Endodermal cell (in vitro differentiated cells): ENCODE measurements at regions not wholly inside any gene's neighbourhood (a gene's known extent, or its start where the extent isn't known, plus 50 kb on each side); places are given as distances from the start of the nearest gene placed in this dataset.
"Not testable (repeated sequence)": the region's sequence is repeated elsewhere in the genome, so short reads cannot be mapped to it uniquely, and the experiment has no call there.

Experiments used
- DNase-seq: peaks from one replicate; pipeline ENCODE4 v3.0.0-alpha.2; 2017
- H3K27ac ChIP-seq: 2 replicates; pipeline ENCODE4 v1.5.1; 2013; ENCODE audit warnings: mild to moderate bottlenecking, low read depth, low read length, moderate library complexity
- H3K27me3 ChIP-seq: 2 replicates; pipeline ENCODE4 v1.6.1; 2013; ENCODE audit warnings: mild to moderate bottlenecking, low read length, moderate library complexity; ENCODE audit not compliant: insufficient read depth, control insufficient read depth, poor library complexity, severe bottlenecking
- H3K36me3 ChIP-seq: 2 replicates; pipeline ENCODE4 v1.7.0; 2013; ENCODE audit warnings: mild to moderate bottlenecking, low read length, moderate library complexity; ENCODE audit not compliant: control insufficient read depth, insufficient read depth
- H3K4me1 ChIP-seq: one replicate; pipeline ENCODE4 v1.7.0; 2013; ENCODE audit warnings: low read length; ENCODE audit not compliant: control insufficient read depth, insufficient read depth
- H3K4me3 ChIP-seq: 2 replicates; pipeline ENCODE4 v1.5.1; 2013; ENCODE audit warnings: mild to moderate bottlenecking, low read length, moderate library complexity
- H3K9ac ChIP-seq: 2 replicates; pipeline ENCODE4 v1.6.1; 2013; ENCODE audit warnings: mild to moderate bottlenecking, low read length, moderate library complexity; ENCODE audit not compliant: poor library complexity, severe bottlenecking; ENCODE audit errors: extremely low read depth
- H3K9me3 ChIP-seq: 2 replicates; pipeline ENCODE4 v1.6.1; 2013; ENCODE audit warnings: mild to moderate bottlenecking, low read length, moderate library complexity; ENCODE audit not compliant: control insufficient read depth
- H3K27ac Mint-ChIP-seq: 2 replicates; pipeline ENCODE4 v1.8.0; 2020; ENCODE audit warnings: mixed read lengths
- H3K27me3 Mint-ChIP-seq: 2 replicates; pipeline ENCODE4 v1.8.0; 2021; ENCODE audit warnings: mild to moderate bottlenecking, mixed read lengths; ENCODE audit not compliant: insufficient read depth
- H3K36me3 Mint-ChIP-seq: 2 replicates; pipeline ENCODE4 v1.8.0; 2020; ENCODE audit warnings: low read depth, mixed read lengths
- H3K4me1 Mint-ChIP-seq: 2 replicates; pipeline ENCODE4 v1.8.0; 2020; ENCODE audit warnings: mixed read lengths
- H3K4me3 Mint-ChIP-seq: 2 replicates; pipeline ENCODE4 v1.8.0; 2020; ENCODE audit warnings: mild to moderate bottlenecking, moderate library complexity, mixed read lengths
- H3K9me3 Mint-ChIP-seq: 2 replicates; pipeline ENCODE4 v1.8.0; 2020; ENCODE audit warnings: mild to moderate bottlenecking, mixed read lengths
- WGBS, 2 experiments: methylation state at CpG; one replicate each; pipeline versions ENCODE4 v1.1.5 to v1.1.7; 2013; ENCODE audit warnings: missing lambda C conversion rate in 2 of 2, mixed read lengths in 1 of 2; ENCODE audit not compliant: insufficient coverage in 1 of 2, insufficient read length in 1 of 2; 5-methylcytosine and 5-hydroxymethylcytosine counted together
- TF ChIP-seq, protein P1 (sequence below): fragments of 200-600 bp; sonication (generic); conservative IDR thresholded peaks from 2 replicates; pipeline ENCODE4 v1.5.0; 2021; ENCODE audit warnings: antibody characterized with exemption, mild to moderate bottlenecking

DNA sequence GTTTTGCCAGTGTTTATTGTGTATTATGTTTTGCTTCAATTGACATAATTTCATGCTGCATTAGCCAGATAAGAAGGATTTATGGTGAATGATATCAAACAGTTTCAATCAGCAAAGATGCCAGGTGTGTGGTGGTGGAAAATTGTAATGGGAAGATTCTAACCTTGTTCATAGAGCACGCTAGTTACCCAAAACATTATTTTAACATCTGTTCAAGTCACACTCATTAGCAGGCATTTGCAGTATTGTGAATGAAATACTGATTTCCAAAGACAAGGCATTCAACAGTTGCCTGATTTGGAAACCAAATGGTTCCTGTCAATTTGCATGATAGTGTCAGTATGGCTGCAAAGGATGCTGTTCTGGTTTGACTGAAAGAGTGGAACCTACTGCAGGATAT, 129.7 kb downstream of the EPC1 start:
- Mint-ChIP-seq H3K27ac (no peak overlapping the region), H3K27me3 (peaks cover 2% of the 10 kb centered on the region), H3K36me3 (peaks cover 8% of the 10 kb centered on the region), H3K4me1 (no peaks in the 10 kb centered on the region), H3K4me3 (no peak overlapping the region), H3K9me3 (peaks cover 31% of the 10 kb centered on the region)
- TF ChIP-seq, protein P1, sequence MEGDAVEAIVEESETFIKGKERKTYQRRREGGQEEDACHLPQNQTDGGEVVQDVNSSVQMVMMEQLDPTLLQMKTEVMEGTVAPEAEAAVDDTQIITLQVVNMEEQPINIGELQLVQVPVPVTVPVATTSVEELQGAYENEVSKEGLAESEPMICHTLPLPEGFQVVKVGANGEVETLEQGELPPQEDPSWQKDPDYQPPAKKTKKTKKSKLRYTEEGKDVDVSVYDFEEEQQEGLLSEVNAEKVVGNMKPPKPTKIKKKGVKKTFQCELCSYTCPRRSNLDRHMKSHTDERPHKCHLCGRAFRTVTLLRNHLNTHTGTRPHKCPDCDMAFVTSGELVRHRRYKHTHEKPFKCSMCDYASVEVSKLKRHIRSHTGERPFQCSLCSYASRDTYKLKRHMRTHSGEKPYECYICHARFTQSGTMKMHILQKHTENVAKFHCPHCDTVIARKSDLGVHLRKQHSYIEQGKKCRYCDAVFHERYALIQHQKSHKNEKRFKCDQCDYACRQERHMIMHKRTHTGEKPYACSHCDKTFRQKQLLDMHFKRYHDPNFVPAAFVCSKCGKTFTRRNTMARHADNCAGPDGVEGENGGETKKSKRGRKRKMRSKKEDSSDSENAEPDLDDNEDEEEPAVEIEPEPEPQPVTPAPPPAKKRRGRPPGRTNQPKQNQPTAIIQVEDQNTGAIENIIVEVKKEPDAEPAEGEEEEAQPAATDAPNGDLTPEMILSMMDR, result no peak
- H3K4me1 ChIP-seq, result no peaks in the 10 kb centered on the region
- H3K36me3 ChIP-seq, result no peaks in the 10 kb centered on the region
- no peak for DNase-seq
- H3K27ac ChIP-seq, result no peak overlapping the region
- no CpG with 5 or more reads among the region's 1 CpG for WGBS, 2 experiments
- no peak overlapping the region for H3K9ac ChIP-seq
- no peak overlapping the region for H3K4me3 ChIP-seq
- H3K27me3 ChIP-seq, result no peaks in the 10 kb centered on the region
- H3K9me3 ChIP-seq, result peaks cover 21% of the 10 kb centered on the region

GRCh38 chr10:32213838-32214237, 133.1 kb downstream of the EPC1 start:
- H3K9me3 ChIP-seq, H3K36me3 ChIP-seq, H3K27ac Mint-ChIP-seq, H3K9me3 Mint-ChIP-seq, H3K4me1 ChIP-seq, H3K4me1 Mint-ChIP-seq, H3K27me3 Mint-ChIP-seq, H3K4me3 ChIP-seq, H3K4me3 Mint-ChIP-seq, H3K27ac ChIP-seq, DNase-seq, H3K36me3 Mint-ChIP-seq, H3K9ac ChIP-seq, H3K27me3 ChIP-seq: not testable (repeated sequence)
- 83 to 88% methylated on average over 1 to 4 of the region's 4 CpGs for WGBS, 2 experiments

GRCh38 chr10:32211046-32211363, 136.0 kb downstream of the EPC1 start:
- no peak overlapping the region for H3K9ac ChIP-seq
- no peak overlapping the region for H3K4me3 ChIP-seq
- no peak overlapping the region for H3K27ac ChIP-seq
- H3K27me3 ChIP-seq, result no peaks in the 10 kb centered on the region
- H3K27ac Mint-ChIP-seq, result no peak overlapping the region
- peaks cover 2% of the 10 kb centered on the region for H3K27me3 Mint-ChIP-seq
- TF ChIP-seq, protein P1, result no peak
- H3K4me3 Mint-ChIP-seq, result no peak overlapping the region
- 75 to 90% methylated on average over 1 to 3 of the region's 3 CpGs for WGBS, 2 experiments
- H3K4me1 Mint-ChIP-seq, result no peaks in the 10 kb centered on the region
- no peaks in the 10 kb centered on the region for H3K36me3 Mint-ChIP-seq
- no peaks in the 10 kb centered on the region for H3K9me3 ChIP-seq
- no peak for DNase-seq
- no peaks in the 10 kb centered on the region for H3K9me3 Mint-ChIP-seq
- no peaks in the 10 kb centered on the region for H3K36me3 ChIP-seq
- H3K4me1 ChIP-seq, result no peaks in the 10 kb centered on the region

DNA sequence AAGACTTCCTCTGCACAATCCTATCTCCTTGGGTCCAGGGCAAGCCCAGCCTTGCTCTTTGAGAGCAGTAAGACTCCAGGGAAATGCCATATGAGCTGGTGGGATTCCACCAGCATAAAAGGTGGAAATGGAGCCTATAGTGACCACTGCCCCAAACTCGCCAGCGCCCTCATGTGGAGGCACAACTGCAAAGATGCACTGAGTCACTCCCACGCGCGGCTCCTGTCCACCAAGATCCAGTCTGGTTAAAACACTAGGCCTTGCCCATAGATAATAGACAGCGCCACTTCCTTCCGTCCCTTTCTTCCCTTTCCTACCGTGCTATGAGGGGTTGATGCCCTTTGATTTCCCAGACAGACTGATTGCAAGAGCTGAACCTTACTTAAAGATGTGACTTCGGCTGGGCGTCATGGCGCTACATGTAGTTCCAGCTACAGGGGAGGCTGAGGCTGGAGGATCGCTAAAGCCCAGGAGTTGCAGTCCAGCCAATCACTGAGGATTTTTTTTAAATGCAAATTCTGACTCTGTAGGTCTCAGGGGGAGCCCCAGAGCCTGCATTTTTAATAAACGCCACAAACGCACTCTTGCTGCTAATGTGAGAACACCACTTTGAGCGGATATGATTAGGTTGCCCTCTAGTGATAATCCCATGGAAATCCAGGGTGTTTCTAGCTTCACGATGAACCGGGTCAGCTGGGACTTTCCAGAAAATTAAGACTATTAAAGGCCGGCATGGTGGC, 136.5 kb downstream of the EPC1 start:
- Mint-ChIP-seq H3K27ac (no peak overlapping the region), H3K4me3 (no peak overlapping the region), H3K4me1 (no peaks in the 10 kb centered on the region), H3K9me3 (no peaks in the 10 kb centered on the region), H3K36me3 (no peaks in the 10 kb centered on the region), H3K27me3 (peaks cover 2% of the 10 kb centered on the region)
- H3K4me3 ChIP-seq, result no peak overlapping the region
- TF ChIP-seq, protein P1, result peak; percentile 58
- no peaks in the 10 kb centered on the region for H3K27me3 ChIP-seq
- 85 to 86% methylated on average over 18 of the region's 18 CpGs for WGBS, 2 experiments
- H3K9ac ChIP-seq, result no peak overlapping the region
- no peaks in the 10 kb centered on the region for H3K9me3 ChIP-seq
- peak; percentile 63 for DNase-seq
- no peaks in the 10 kb centered on the region for H3K36me3 ChIP-seq
- no peak overlapping the region for H3K27ac ChIP-seq
- H3K4me1 ChIP-seq, result no peaks in the 10 kb centered on the region

GRCh38 chr10:32208005-32208404, 139.0 kb downstream of the EPC1 start:
- WGBS, 2 experiments, result 98% methylated on average over 5 of the region's 7 CpGs; no CpG with 5 or more reads in 1 of the 2 experiments
- not testable (repeated sequence) for H3K27me3 Mint-ChIP-seq, H3K9me3 ChIP-seq

More at GRCh38 chr10:32208005-32208404, 139.0 kb downstream of the EPC1 start:
- not testable (repeated sequence) for H3K27ac Mint-ChIP-seq, H3K36me3 ChIP-seq, H3K9me3 Mint-ChIP-seq, H3K27ac ChIP-seq, H3K27me3 ChIP-seq, H3K9ac ChIP-seq, H3K36me3 Mint-ChIP-seq, H3K4me3 Mint-ChIP-seq, H3K4me3 ChIP-seq, H3K4me1 ChIP-seq, DNase-seq, H3K4me1 Mint-ChIP-seq
